Endothelial cell of umbilical vein (primary cell): ENCODE measurements at regions not wholly inside any gene's neighbourhood (a gene's known extent, or its start where the extent isn't known, plus 50 kb on each side); places are given as distances from the start of the nearest gene placed in this dataset.

Source experiments
- CTCF ChIP-seq, 2 donors: IDR thresholded peaks; 1 replicate in 1 of 2; 2 replicates in 1 of 2; pipeline ENCODE4 v1.5.1; 2011; ENCODE audit warnings: low read length in 2 of 2, mild to moderate bottlenecking in 2 of 2, moderate library complexity in 2 of 2, control low read depth in 1 of 2, inconsistent platforms in 1 of 2, low read depth in 1 of 2; ENCODE audit not compliant: insufficient read depth in 1 of 2; ENCODE audit errors: extremely low read depth in 1 of 2
- EZH2 ChIP-seq: IDR thresholded peaks from 2 replicates; pipeline ENCODE4 v1.6.1; 2012; ENCODE audit warnings: borderline replicate concordance, low read depth, mild to moderate bottlenecking, moderate library complexity, low read length, inconsistent platforms; ENCODE audit not compliant: severe bottlenecking
- FOS ChIP-seq: IDR thresholded peaks from 2 replicates; pipeline ENCODE4 v1.6.1; 2011; ENCODE audit warnings: mild to moderate bottlenecking, low read length, moderate library complexity, borderline replicate concordance; ENCODE audit not compliant: insufficient read depth
- MAX ChIP-seq: IDR thresholded peaks from 2 replicates; pipeline ENCODE4 v1.6.1; 2011; ENCODE audit not compliant: insufficient read depth, insufficient read length
- POLR2A ChIP-seq: IDR thresholded peaks from 2 replicates; pipeline ENCODE4 v1.6.1; 2012; ENCODE audit warnings: low read depth, mild to moderate bottlenecking, control low read depth, low read length
- POLR2AphosphoS5 ChIP-seq: IDR thresholded peaks from 2 replicates; pipeline ENCODE4 v1.6.1; 2012; ENCODE audit warnings: low read depth, mild to moderate bottlenecking, control low read depth, low read length, moderate library complexity; ENCODE audit not compliant: insufficient read depth

- no peak for TF ChIP-seq CTCF (IDR thresholded peaks at IDR 0.05; ENCODE audit: extremely low read depth in 1 of 2, insufficient read depth in 1 of 2, low read depth in 1 of 2, low read length in 2 of 2)
- no peak for TF ChIP-seq FOS
- no peak for TF ChIP-seq POLR2AphosphoS5
- TF ChIP-seq EZH2: no peak
- TF ChIP-seq POLR2A: no peak
- TF ChIP-seq MAX: no peak
Observed at GRCh38 chr1:187464320-187464719, 635.6 kb downstream of the PLA2G4A start.
